SU-DHL-6 (cell line): ENCODE measurements at regions not wholly inside any gene's neighbourhood (a gene's known extent, or its start where the extent isn't known, plus 50 kb on each side); places are given as distances from the start of the nearest gene placed in this dataset.

Experiments
- H2AFZ ChIP-seq: fragments of 200-600 bp; sonication (generic); 2 replicates; pipeline ENCODE4 v1.6.1; 2014; ENCODE audit warnings: low read depth, mild to moderate bottlenecking, moderate library complexity, mixed read lengths, antibody characterized with exemption, low read length; ENCODE audit not compliant: severe bottlenecking
- H3F3A ChIP-seq: fragments of 200-600 bp; shearing (Covaris generic); 2 replicates; pipeline ENCODE4 v1.6.0; 2016; ENCODE audit warnings: antibody characterized with exemption, mild to moderate bottlenecking; ENCODE audit not compliant: insufficient read depth
- H3K27ac ChIP-seq: fragments of 200-600 bp; sonication (generic); 2 replicates; pipeline ENCODE4 v1.5.1; 2016; ENCODE audit warnings: low read depth, mild to moderate bottlenecking, low read length, moderate library complexity, mixed read lengths
- H3K27me3 ChIP-seq: fragments of 200-600 bp; sonication (generic), shearing (Covaris generic); 2 replicates; pipeline ENCODE4 v1.6.0; 2014; ENCODE audit warnings: mild to moderate bottlenecking, low read length
- H3K36me3 ChIP-seq: fragments of 200-600 bp; sonication (generic); 2 replicates; pipeline ENCODE4 v1.6.1; 2014; ENCODE audit warnings: mild to moderate bottlenecking, low read length, mixed read lengths
- H3K4me2 ChIP-seq: fragments of 300-600, 200-600 bp; shearing (Covaris generic), sonication (generic); 2 replicates; pipeline ENCODE4 v1.6.0; 2014; ENCODE audit warnings: low read length, low read depth, mild to moderate bottlenecking; ENCODE audit not compliant: poor library complexity, severe bottlenecking
- H3K4me3 ChIP-seq: fragments of 200-600 bp; sonication (generic); 2 replicates; pipeline ENCODE4 v1.5.1; 2014; ENCODE audit warnings: antibody characterized with exemption, low read length, mild to moderate bottlenecking, mixed read lengths; ENCODE audit not compliant: insufficient read depth, poor library complexity, severe bottlenecking
- H3K79me2 ChIP-seq: fragments of 200-600 bp; sonication (generic); 2 replicates; pipeline ENCODE4 v1.6.1; 2014; ENCODE audit warnings: mild to moderate bottlenecking, low read length, moderate library complexity; ENCODE audit not compliant: insufficient read depth
- H3K9ac ChIP-seq: fragments of 200-600 bp; sonication (generic); 2 replicates; pipeline ENCODE4 v1.7.0; 2014; ENCODE audit warnings: mild to moderate bottlenecking, low read length
- H3K9me2 ChIP-seq: fragments of 200-600 bp; sonication (generic); replicated peaks from 2 replicates; pipeline ENCODE4 v1.6.1; 2014; ENCODE audit warnings: low read length; ENCODE audit not compliant: insufficient read depth
- H3K9me3 ChIP-seq: fragments of 200-600 bp; sonication (generic); 2 replicates; pipeline ENCODE4 v1.6.1; 2014; ENCODE audit warnings: low read length, mixed read lengths; ENCODE audit not compliant: insufficient read depth
- H4K20me1 ChIP-seq: fragments of 200-600 bp; sonication (generic); 2 replicates; pipeline ENCODE4 v1.6.1; 2014; ENCODE audit warnings: low read depth, mild to moderate bottlenecking, antibody characterized with exemption, low read length, moderate library complexity, mixed read lengths
- CTCF ChIP-seq: fragments of 200-600 bp; sonication (generic); IDR thresholded peaks from one replicate; pipeline ENCODE4 v1.5.1; 2017; ENCODE audit warnings: antibody characterized with exemption, mild to moderate bottlenecking, low read length, moderate library complexity; ENCODE audit not compliant: insufficient read depth, poor library complexity, severe bottlenecking
- EZH2phosphoT487 ChIP-seq: fragments of 200-600 bp; sonication (generic), shearing (Covaris generic); conservative IDR thresholded peaks from 2 replicates; pipeline ENCODE4 v1.6.1; 2018; ENCODE audit warnings: mild to moderate bottlenecking, antibody characterized with exemption, low read length, moderate library complexity, mixed read lengths

- TF ChIP-seq EZH2phosphoT487, result no peak
- no peaks in the 10 kb centered on the region for H3K9me2 ChIP-seq
- no peak overlapping the region for H3K4me2 ChIP-seq
- H3F3A ChIP-seq, result no peaks in the 10 kb centered on the region
- no peaks in the 10 kb centered on the region for H3K27me3 ChIP-seq
- H3K27ac ChIP-seq, result no peak overlapping the region
- H3K4me3 ChIP-seq, result no peak overlapping the region
- H3K9ac ChIP-seq, result no peak overlapping the region
- no peaks in the 10 kb centered on the region for H3K36me3 ChIP-seq
- H3K9me3 ChIP-seq, result no peaks in the 10 kb centered on the region
- H2AFZ ChIP-seq, result no peak overlapping the region
- H4K20me1 ChIP-seq, result no peaks in the 10 kb centered on the region
- no peaks in the 10 kb centered on the region for H3K79me2 ChIP-seq
Measured at GRCh38 chr3:21062831-21063294, 688.1 kb downstream of the ZNF385D start.

GRCh38 chr3:21059404-21059803, 691.6 kb downstream of the ZNF385D start:
- Histone ChIP-seq H3K4me2 (no peak overlapping the region), H4K20me1 (no peaks in the 10 kb centered on the region)
- no peak for TF ChIP-seq EZH2phosphoT487
- TF ChIP-seq CTCF, result no peak

GRCh38 chr3:21056293-21056692, 694.7 kb downstream of the ZNF385D start:
- H4K20me1 ChIP-seq, result no peaks in the 10 kb centered on the region
- no peak overlapping the region for H3K4me3 ChIP-seq
- TF ChIP-seq EZH2phosphoT487 (no peak), CTCF (no peak)
- no peak overlapping the region for H3K27ac ChIP-seq
- no peak overlapping the region for H3K4me2 ChIP-seq
- H3K9me2 ChIP-seq, result no peaks in the 10 kb centered on the region
- H3K36me3 ChIP-seq, result no peaks in the 10 kb centered on the region
- no peaks in the 10 kb centered on the region for H3K79me2 ChIP-seq
- no peaks in the 10 kb centered on the region for H3K27me3 ChIP-seq
- no peak overlapping the region for H3K9ac ChIP-seq
- H3K9me3 ChIP-seq, result no peaks in the 10 kb centered on the region
- H3F3A ChIP-seq, result no peaks in the 10 kb centered on the region
- no peak overlapping the region for H2AFZ ChIP-seq

More at GRCh38 chr3:21059404-21059803, 691.6 kb downstream of the ZNF385D start:
- H3F3A ChIP-seq, result no peaks in the 10 kb centered on the region
- H3K9me3 ChIP-seq, result no peaks in the 10 kb centered on the region
- no peak overlapping the region for H2AFZ ChIP-seq
- H3K27me3 ChIP-seq, result no peaks in the 10 kb centered on the region
- no peaks in the 10 kb centered on the region for H3K36me3 ChIP-seq
- H3K79me2 ChIP-seq, result no peaks in the 10 kb centered on the region
- H3K27ac ChIP-seq, result no peak overlapping the region
- H3K4me3 ChIP-seq, result no peak overlapping the region
- H3K9ac ChIP-seq, result no peak overlapping the region
- no peaks in the 10 kb centered on the region for H3K9me2 ChIP-seq

GRCh38 chr3:21055015-21055414, 696.0 kb downstream of the ZNF385D start:
- no peak overlapping the region for H2AFZ ChIP-seq
- no peaks in the 10 kb centered on the region for H3K79me2 ChIP-seq
- H3K4me2 ChIP-seq, result no peak overlapping the region
- H3K9me2 ChIP-seq, result no peaks in the 10 kb centered on the region
- H3K27ac ChIP-seq, result no peak overlapping the region
- no peak for TF ChIP-seq EZH2phosphoT487
- no peak for TF ChIP-seq CTCF
- no peak overlapping the region for H3K4me3 ChIP-seq
- H3K9ac ChIP-seq, result no peak overlapping the region
- H3F3A ChIP-seq, result no peaks in the 10 kb centered on the region
- no peaks in the 10 kb centered on the region for H4K20me1 ChIP-seq
- H3K27me3 ChIP-seq, result no peaks in the 10 kb centered on the region
- no peaks in the 10 kb centered on the region for H3K36me3 ChIP-seq
- H3K9me3 ChIP-seq, result no peaks in the 10 kb centered on the region
